Endothelial cell (in vitro differentiated cells): ENCODE measurements at regions not wholly inside any gene's neighbourhood (a gene's known extent, or its start where the extent isn't known, plus 50 kb on each side); places are given as distances from the start of the nearest gene placed in this dataset.

Experiments used
- DNase-seq: peaks from one replicate; pipeline ENCODE4 v3.0.0; 2021; ENCODE audit warnings: low spot score
- H3K27ac Mint-ChIP-seq: one replicate; pipeline ENCODE4 v1.8.0; 2021; ENCODE audit warnings: mixed read lengths, inconsistent platforms; ENCODE audit not compliant: unreplicated experiment
- H3K27me3 Mint-ChIP-seq: one replicate; pipeline ENCODE4 v1.8.0; 2021; ENCODE audit warnings: mild to moderate bottlenecking, moderate library complexity, mixed read lengths, inconsistent platforms; ENCODE audit not compliant: unreplicated experiment
- H3K36me3 Mint-ChIP-seq: one replicate; pipeline ENCODE4 v1.8.0; 2021; ENCODE audit warnings: mild to moderate bottlenecking, low read depth, mixed read lengths, inconsistent platforms; ENCODE audit not compliant: unreplicated experiment
- H3K4me1 Mint-ChIP-seq: one replicate; pipeline ENCODE4 v1.8.0; 2021; ENCODE audit warnings: mild to moderate bottlenecking, mixed read lengths, inconsistent platforms; ENCODE audit not compliant: unreplicated experiment
- H3K4me3 Mint-ChIP-seq: one replicate; pipeline ENCODE4 v1.8.0; 2021; ENCODE audit warnings: mild to moderate bottlenecking, mixed read lengths, inconsistent platforms; ENCODE audit not compliant: unreplicated experiment
- H3K9me3 Mint-ChIP-seq: one replicate; pipeline ENCODE4 v1.8.0; 2021; ENCODE audit warnings: mixed read lengths, inconsistent platforms; ENCODE audit not compliant: unreplicated experiment
- CTCF ChIP-seq: fragments of 200-600 bp; sonication (generic); IDR thresholded peaks from one replicate; pipeline ENCODE4 v1.5.0; 2021; ENCODE audit warnings: antibody characterized with exemption; ENCODE audit not compliant: unreplicated experiment

GRCh38 chr13:50573066-50573465, 270.4 kb downstream of the DLEU7 start:
- Mint-ChIP-seq H3K4me3 (no peak overlapping the region), H3K4me1 (no peaks in the 10 kb centered on the region), H3K27me3 (no peaks in the 10 kb centered on the region), H3K27ac (no peak overlapping the region), H3K36me3 (no peaks in the 10 kb centered on the region), H3K9me3 (no peaks in the 10 kb centered on the region)
- TF ChIP-seq CTCF = no peak
- no peak for DNase-seq

- Mint-ChIP-seq H3K9me3 (no peaks in the 10 kb centered on the region), H3K27ac (no peak overlapping the region), H3K36me3 (no peaks in the 10 kb centered on the region), H3K4me3 (no peak overlapping the region), H3K27me3 (no peaks in the 10 kb centered on the region), H3K4me1 (no peaks in the 10 kb centered on the region)
- no peak for DNase-seq
- TF ChIP-seq CTCF = no peak
These were observed 268.8 kb downstream of the DLEU7 start for GRCh38 chr13:50574731-50575130.

GRCh38 chr13:50575138-50575537, 268.4 kb downstream of the DLEU7 start:
- H3K27ac Mint-ChIP-seq = no peak overlapping the region

GRCh38 chr13:50576156-50576555, 267.3 kb downstream of the DLEU7 start:
- peaks cover 5% of the 10 kb centered on the region for H3K4me1 Mint-ChIP-seq
- H3K9me3 Mint-ChIP-seq = no peaks in the 10 kb centered on the region
- no peak for TF ChIP-seq CTCF
- no peaks in the 10 kb centered on the region for H3K27me3 Mint-ChIP-seq
- no peak overlapping the region for H3K27ac Mint-ChIP-seq
- H3K4me3 Mint-ChIP-seq = no peak overlapping the region
- DNase-seq = no peak
- H3K36me3 Mint-ChIP-seq = no peaks in the 10 kb centered on the region

More at GRCh38 chr13:50575138-50575537, 268.4 kb downstream of the DLEU7 start:
- Mint-ChIP-seq H3K4me3 (no peak overlapping the region), H3K36me3 (no peaks in the 10 kb centered on the region), H3K9me3 (no peaks in the 10 kb centered on the region), H3K4me1 (no peaks in the 10 kb centered on the region), H3K27me3 (no peaks in the 10 kb centered on the region)
- no peak for TF ChIP-seq CTCF
- DNase-seq = no peak

GRCh38 chr13:50577806-50578205, 265.7 kb downstream of the DLEU7 start:
- peaks cover 5% of the 10 kb centered on the region for H3K4me1 Mint-ChIP-seq
- H3K27ac Mint-ChIP-seq = no peak overlapping the region
- H3K4me3 Mint-ChIP-seq = no peak overlapping the region
- no peaks in the 10 kb centered on the region for H3K9me3 Mint-ChIP-seq
- DNase-seq = no peak
- H3K36me3 Mint-ChIP-seq = no peaks in the 10 kb centered on the region
- no peaks in the 10 kb centered on the region for H3K27me3 Mint-ChIP-seq
- TF ChIP-seq CTCF = no peak
